NCI-H1436 (cell line): ENCODE measurements at regions not wholly inside any gene's neighbourhood (a gene's known extent, or its start where the extent isn't known, plus 50 kb on each side); places are given as distances from the start of the nearest gene placed in this dataset.
"Not testable (repeated sequence)": the region's sequence is repeated elsewhere in the genome, so short reads cannot be mapped to it uniquely, and the experiment has no call there.

Experiments
- DNase-seq: peaks from one replicate; lab custom pipeline; 2025; lab: John Stamatoyannopoulos, UW

GRCh38 chr18:9017167-9017904, 85.2 kb upstream of the NDUFV2 start:
- no peak for DNase-seq

- no peak for DNase-seq
Measured at GRCh38 chr18:9017905-9018227, 84.6 kb upstream of the NDUFV2 start.

- DNase-seq, result no peak
Measured at GRCh38 chr18:9019135-9019534, 83.4 kb upstream of the NDUFV2 start.

- DNase-seq, result no peak
Measured at GRCh38 chr18:9020221-9020620, 82.3 kb upstream of the NDUFV2 start.

GRCh38 chr18:9021458-9021857, 81.0 kb upstream of the NDUFV2 start:
- no peak for DNase-seq

- DNase-seq, result no peak
Measured at GRCh38 chr18:9022397-9023155, 79.9 kb upstream of the NDUFV2 start.

GRCh38 chr18:9024031-9024646, 78.4 kb upstream of the NDUFV2 start:
- not testable (repeated sequence) for DNase-seq

- DNase-seq, result no peak
Measured at GRCh38 chr18:9025091-9025838, 77.2 kb upstream of the NDUFV2 start.

GRCh38 chr18:9029131-9029530, 73.4 kb upstream of the NDUFV2 start:
- DNase-seq, result no peak

GRCh38 chr18:9032519-9032918, 70.0 kb upstream of the NDUFV2 start:
- DNase-seq, result no peak

- DNase-seq, result no peak
Measured at GRCh38 chr18:9038277-9038871, 64.1 kb upstream of the NDUFV2 start.

- DNase-seq, result no peak
Measured at GRCh38 chr18:9039441-9040071, 62.9 kb upstream of the NDUFV2 start.

GRCh38 chr18:9042766-9043481, 59.6 kb upstream of the NDUFV2 start:
- DNase-seq, result no peak

- DNase-seq, result no peak
Measured at GRCh38 chr18:9043581-9043980, 58.9 kb upstream of the NDUFV2 start.

- no peak for DNase-seq
Measured at GRCh38 chr18:9047715-9048114, 54.8 kb upstream of the NDUFV2 start.

GRCh38 chr18:9048236-9048635, 54.3 kb upstream of the NDUFV2 start:
- no peak for DNase-seq

- no peak for DNase-seq
Measured at GRCh38 chr18:9048808-9049494, 53.5 kb upstream of the NDUFV2 start.

GRCh38 chr18:9049495-9049809, 53.0 kb upstream of the NDUFV2 start:
- no peak for DNase-seq

- not testable (repeated sequence) for DNase-seq
Measured at GRCh38 chr18:9050628-9051284, 51.7 kb upstream of the NDUFV2 start.
